SK-N-SH (cell line): ENCODE measurements at regions not wholly inside any gene's neighbourhood (a gene's known extent, or its start where the extent isn't known, plus 50 kb on each side); places are given as distances from the start of the nearest gene placed in this dataset.

Experiments
- CTCF ChIA-PET: fragments of 300-600, 350-600 bp; formaldehyde crosslinking; extraction: SDS; loops from one replicate; lab custom pipeline; 2021; lab: Yijun Ruan, JAX
- POLR2A ChIA-PET: fragments of 350-600 bp; sonication (Branson Sonifier 250); formaldehyde crosslinking; extraction: SDS; loops from one replicate; lab custom pipeline; 2020; ENCODE audit warnings: antibody characterized with exemption, inconsistent platforms; lab: Yijun Ruan, JAX
- DNase-seq: peaks from one replicate; pipeline ENCODE4 v3.0.0; 2012
- H2AFZ ChIP-seq: fragments of 200-600 bp; sonication (generic); 2 replicates; pipeline ENCODE4 v1.8.1; 2016; ENCODE audit warnings: antibody characterized with exemption, mild to moderate bottlenecking, low read depth
- H3F3A ChIP-seq: fragments of 200-600 bp; sonication (generic); replicated peaks from 2 replicates; pipeline ENCODE3; 2016; ENCODE audit warnings: antibody characterized with exemption, mild to moderate bottlenecking; ENCODE audit not compliant: insufficient read depth
- H3K27ac ChIP-seq, 2 experiments: fragments of 200-500 bp in 1 of 2; fragments of 200-600 bp in 1 of 2; sonication (Bioruptor generic) in 1 of 2; sonication (generic), shearing (Covaris generic) in 1 of 2; 2 replicates each; pipeline versions ENCODE4 v1.5.1 to v1.6.1; 2014 to 2016; ENCODE audit warnings: low read depth in 2 of 2, inconsistent platforms in 1 of 2, low read length in 1 of 2, mild to moderate bottlenecking in 1 of 2, mixed read lengths in 1 of 2
- H3K27me3 ChIP-seq: fragments of 200-600 bp; sonication (generic), shearing (Covaris generic); 2 replicates; pipeline ENCODE4 v1.6.1; 2016; ENCODE audit warnings: mixed run types; ENCODE audit not compliant: insufficient read depth
- H3K36me3 ChIP-seq, 2 experiments: fragments of 200-500 bp in 1 of 2; fragments of 200-600 bp in 1 of 2; sonication (Bioruptor generic) in 1 of 2; sonication (generic) in 1 of 2; replicated peaks in 1 of 2; 2 replicates each; pipeline versions ENCODE3 to v1.5.1; 2014 to 2016; ENCODE audit warnings: low read length in 1 of 2, mild to moderate bottlenecking in 1 of 2; ENCODE audit not compliant: insufficient read depth in 2 of 2, control insufficient read depth in 1 of 2
- H3K4me1 ChIP-seq, 2 experiments: fragments of 200-500 bp in 1 of 2; fragments of 200-600 bp in 1 of 2; sonication (Bioruptor generic) in 1 of 2; sonication (generic), shearing (Covaris generic) in 1 of 2; 2 replicates each; pipeline versions ENCODE4 v1.5.1 to v1.6.1; 2014 to 2016; ENCODE audit warnings: low read depth in 1 of 2, low read length in 1 of 2, mixed run types in 1 of 2; ENCODE audit not compliant: insufficient read depth in 2 of 2, control insufficient read depth in 1 of 2
- H3K4me2 ChIP-seq: fragments of 200-600 bp; sonication (generic), shearing (Covaris generic); 2 replicates; pipeline ENCODE4 v1.6.1; 2017; ENCODE audit warnings: mixed run types
- H3K4me3 ChIP-seq, 2 experiments: fragments of 200-500 bp in 1 of 2; fragments of 200-600 bp in 1 of 2; sonication (Bioruptor generic) in 1 of 2; sonication (generic), shearing (Covaris generic) in 1 of 2; 2 replicates each; pipeline versions ENCODE4 v1.5.1 to v1.8.1; 2014 to 2016; ENCODE audit warnings: low read depth in 2 of 2, inconsistent platforms in 1 of 2, low read length in 1 of 2, mild to moderate bottlenecking in 1 of 2, mixed read lengths in 1 of 2, moderate library complexity in 1 of 2
- H3K79me2 ChIP-seq: fragments of 200-600 bp; sonication (generic); 2 replicates; pipeline ENCODE4 v1.8.1; 2017; ENCODE audit warnings: mild to moderate bottlenecking; ENCODE audit not compliant: insufficient read depth
- H3K9ac ChIP-seq: fragments of 200-600 bp; sonication (generic); 2 replicates; pipeline ENCODE4 v1.6.1; 2017; ENCODE audit warnings: mixed run types
- H3K9me2 ChIP-seq: fragments of 200-600 bp; sonication (generic); 2 replicates; pipeline ENCODE4 v1.6.1; 2017; ENCODE audit warnings: mixed run types
- H3K9me3 ChIP-seq: fragments of 200-600 bp; sonication (generic); 2 replicates; pipeline ENCODE4 v1.6.1; 2017; ENCODE audit warnings: mixed run types, mild to moderate bottlenecking, moderate library complexity
- H4K20me1 ChIP-seq: fragments of 200-600 bp; sonication (generic); 2 replicates; pipeline ENCODE4 v1.6.1; 2017; ENCODE audit warnings: mild to moderate bottlenecking, mixed run types; ENCODE audit not compliant: insufficient read depth
- CHD2 ChIP-seq: fragments of 150-350 bp; IDR thresholded peaks from 2 replicates; pipeline ENCODE4 v1.6.1; 2018; ENCODE audit warnings: low read length; ENCODE audit not compliant: partially characterized antibody
- ELF1 ChIP-seq: IDR thresholded peaks from 2 replicates; pipeline ENCODE4 v1.4.0; 2012
- EP300 ChIP-seq, 2 experiments: IDR thresholded peaks; 2 replicates each; pipeline versions ENCODE4 v1.4.0 to v1.6.1; 2012; ENCODE audit warnings: borderline replicate concordance in 1 of 2, low read depth in 1 of 2, low read length in 1 of 2
- FOXJ3 ChIP-seq: sonication (generic); formaldehyde crosslinking; IDR thresholded peaks from 2 replicates; pipeline ENCODE4 v1.5.1; 2020; ENCODE audit warnings: mild to moderate bottlenecking, missing genetic modification reagents
- FOXM1 ChIP-seq: IDR thresholded peaks from 2 replicates; pipeline ENCODE4 v1.4.0; 2012; ENCODE audit warnings: low read depth, mild to moderate bottlenecking
- GABPA ChIP-seq: IDR thresholded peaks from 2 replicates; pipeline ENCODE4 v1.4.0; 2012; ENCODE audit warnings: low read depth, mild to moderate bottlenecking
- GATA2 ChIP-seq: sonication (generic); formaldehyde crosslinking; IDR thresholded peaks from 2 replicates; pipeline ENCODE4 v1.5.0; 2020; ENCODE audit warnings: mild to moderate bottlenecking, missing genetic modification reagents
- JUND ChIP-seq: IDR thresholded peaks from 2 replicates; pipeline ENCODE4 v1.4.0; 2012
- MEF2A ChIP-seq: IDR thresholded peaks from 2 replicates; pipeline ENCODE4 v1.4.0; 2012; ENCODE audit warnings: low read depth, borderline replicate concordance
- MXI1 ChIP-seq: IDR thresholded peaks from 2 replicates; pipeline ENCODE4 v1.6.1; 2012; ENCODE audit warnings: mild to moderate bottlenecking, low read depth, low read length, improper control_type of control experiment
- NFIC ChIP-seq: IDR thresholded peaks from 2 replicates; pipeline ENCODE4 v1.4.0; 2012; ENCODE audit warnings: borderline replicate concordance
- POLR2AphosphoS5 ChIP-seq: IDR thresholded peaks from 2 replicates; pipeline ENCODE4 v1.6.1; 2012; ENCODE audit warnings: low read depth, low read length
- RAD21 ChIP-seq: IDR thresholded peaks from 2 replicates; pipeline ENCODE4 v1.6.1; 2012; ENCODE audit warnings: mild to moderate bottlenecking, low read length
- RFX5 ChIP-seq: IDR thresholded peaks from 2 replicates; pipeline ENCODE4 v1.6.1; 2012; ENCODE audit warnings: mild to moderate bottlenecking, improper control_type of control experiment, low read length
- RXRA ChIP-seq: IDR thresholded peaks from 2 replicates; pipeline ENCODE4 v1.4.0; 2012; ENCODE audit warnings: low read depth, mild to moderate bottlenecking, borderline replicate concordance
- SIN3A ChIP-seq: IDR thresholded peaks from 2 replicates; pipeline ENCODE4 v1.6.1; 2012; ENCODE audit warnings: low read depth, mild to moderate bottlenecking, low read length, moderate library complexity, borderline replicate concordance
- SMC3 ChIP-seq: IDR thresholded peaks from 2 replicates; pipeline ENCODE4 v1.6.1; 2012; ENCODE audit warnings: low read depth, low read length, improper control_type of control experiment
- TCF12 ChIP-seq: IDR thresholded peaks from 2 replicates; pipeline ENCODE4 v1.4.0; 2012
- WGBS: methylation state at CpG from one replicate; pipeline ENCODE4 v1.1.6; 2017; ENCODE audit warnings: low lambda C conversion rate; 5-methylcytosine and 5-hydroxymethylcytosine counted together
- TF ChIP-seq, protein P1 (sequence below): IDR thresholded peaks from 2 replicates; pipeline ENCODE4 v1.4.0; 2012; ENCODE audit warnings: low read depth, borderline replicate concordance
- TF ChIP-seq, protein P2 (sequence below): IDR thresholded peaks from 2 replicates; pipeline ENCODE4 v1.4.0; 2012; ENCODE audit warnings: low read depth
- TF ChIP-seq, protein P3 (sequence below): IDR thresholded peaks from 2 replicates; pipeline ENCODE4 v1.4.0; 2012; ENCODE audit warnings: low read depth, borderline replicate concordance
- TF ChIP-seq, protein P4 (sequence below): IDR thresholded peaks from 2 replicates; pipeline ENCODE4 v1.6.1; 2012; ENCODE audit warnings: mild to moderate bottlenecking, low read depth, low read length, moderate library complexity
- TF ChIP-seq, protein P5 (sequence below): IDR thresholded peaks from 2 replicates; pipeline ENCODE4; 2012
- TF ChIP-seq, protein P6 (sequence below): fragments of 150-350 bp; IDR thresholded peaks from 2 replicates; pipeline ENCODE4 v1.6.1; 2017; ENCODE audit warnings: antibody characterized with exemption, low read length, low read depth, borderline replicate concordance

DNA sequence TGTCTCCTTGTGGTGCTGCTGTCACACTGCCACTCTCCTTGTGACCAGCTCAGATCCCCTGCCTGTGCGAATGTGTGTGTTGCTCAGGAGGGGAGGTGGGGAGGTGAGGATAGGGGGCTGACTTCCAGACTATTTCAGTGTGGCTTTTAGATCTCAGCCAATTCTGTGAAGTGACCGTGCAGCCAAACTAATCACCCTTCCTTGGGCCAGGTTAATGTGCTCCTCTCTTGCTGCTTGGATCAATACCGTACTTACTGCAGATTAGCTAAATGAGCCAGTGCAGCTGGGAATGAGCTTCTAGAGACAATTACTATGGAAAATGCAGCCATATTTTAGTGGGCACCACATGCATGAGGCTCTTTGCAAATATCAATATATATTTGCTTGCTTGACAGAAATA lies 206.0 kb downstream of the MELK start:
- DNase-seq = no peak
- Histone ChIP-seq H3K36me3 (no peaks in the 10 kb centered on the region), H3K9me2 (no peaks in the 10 kb centered on the region), H3K27me3 (peaks cover 22% of the 10 kb centered on the region), H2AFZ (no peak overlapping the region), H3K27ac (no peak overlapping the region), H3K4me2 (no peak overlapping the region), H3K4me1 (no peaks in the 10 kb centered on the region), H4K20me1 (no peaks in the 10 kb centered on the region), H3K9ac (no peak overlapping the region), H3K9me3 (no peaks in the 10 kb centered on the region), H3F3A (no peaks in the 10 kb centered on the region), H3K4me3 (no peak overlapping the region), H3K79me2 (no peaks in the 10 kb centered on the region)
- POLR2A ChIA-PET = no interaction called here
- CTCF ChIA-PET = no interaction called here
- no peak for TF ChIP-seq FOXM1
- no peak for TF ChIP-seq SIN3A
- TF ChIP-seq JUND = no peak
- TF ChIP-seq GABPA = no peak
- TF ChIP-seq MEF2A = no peak
- TF ChIP-seq NFIC = no peak
- no peak for TF ChIP-seq EP300 (IDR thresholded peaks at IDR 0.05; ENCODE audit: borderline replicate concordance in 1 of 2, low read depth in 1 of 2, low read length in 1 of 2)
- TF ChIP-seq POLR2AphosphoS5 = no peak
- no peak for TF ChIP-seq RFX5
- TF ChIP-seq, protein P1, sequence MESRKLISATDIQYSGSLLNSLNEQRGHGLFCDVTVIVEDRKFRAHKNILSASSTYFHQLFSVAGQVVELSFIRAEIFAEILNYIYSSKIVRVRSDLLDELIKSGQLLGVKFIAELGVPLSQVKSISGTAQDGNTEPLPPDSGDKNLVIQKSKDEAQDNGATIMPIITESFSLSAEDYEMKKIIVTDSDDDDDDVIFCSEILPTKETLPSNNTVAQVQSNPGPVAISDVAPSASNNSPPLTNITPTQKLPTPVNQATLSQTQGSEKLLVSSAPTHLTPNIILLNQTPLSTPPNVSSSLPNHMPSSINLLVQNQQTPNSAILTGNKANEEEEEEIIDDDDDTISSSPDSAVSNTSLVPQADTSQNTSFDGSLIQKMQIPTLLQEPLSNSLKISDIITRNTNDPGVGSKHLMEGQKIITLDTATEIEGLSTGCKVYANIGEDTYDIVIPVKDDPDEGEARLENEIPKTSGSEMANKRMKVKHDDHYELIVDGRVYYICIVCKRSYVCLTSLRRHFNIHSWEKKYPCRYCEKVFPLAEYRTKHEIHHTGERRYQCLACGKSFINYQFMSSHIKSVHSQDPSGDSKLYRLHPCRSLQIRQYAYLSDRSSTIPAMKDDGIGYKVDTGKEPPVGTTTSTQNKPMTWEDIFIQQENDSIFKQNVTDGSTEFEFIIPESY = no peak
- no peak for TF ChIP-seq FOXJ3
- no peak for TF ChIP-seq MXI1
- no peak for TF ChIP-seq CHD2
- TF ChIP-seq, protein P2, sequence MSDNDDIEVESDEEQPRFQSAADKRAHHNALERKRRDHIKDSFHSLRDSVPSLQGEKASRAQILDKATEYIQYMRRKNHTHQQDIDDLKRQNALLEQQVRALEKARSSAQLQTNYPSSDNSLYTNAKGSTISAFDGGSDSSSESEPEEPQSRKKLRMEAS = no peak
- WGBS = 81% methylated on average over 3 of the region's 3 CpGs

DNA sequence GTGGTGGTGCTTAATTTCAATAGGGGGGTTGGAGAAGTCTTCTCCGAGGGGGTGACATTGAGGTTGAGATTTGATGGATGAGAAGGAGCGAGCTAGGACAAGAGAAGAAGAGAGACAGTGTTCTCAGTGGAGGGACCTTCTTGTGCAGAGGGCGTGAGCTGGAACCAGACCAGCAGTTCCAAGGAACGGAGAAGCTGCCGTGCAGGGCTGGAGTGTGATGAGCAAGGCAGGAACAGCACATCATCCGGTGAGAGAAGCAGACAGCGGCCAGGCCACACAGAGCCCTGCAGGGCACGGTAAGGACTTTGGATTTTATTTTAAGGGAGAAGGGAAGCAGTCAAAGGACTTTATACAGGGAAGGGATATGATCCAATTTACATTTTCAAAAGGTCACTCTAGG lies 206.9 kb downstream of the MELK start:
- no peaks in the 10 kb centered on the region for H4K20me1 ChIP-seq
- H3K27ac ChIP-seq = no peak overlapping the region
- no peak overlapping the region for H3K4me3 ChIP-seq
- no peak for DNase-seq
- no peak overlapping the region for H2AFZ ChIP-seq
- H3K9ac ChIP-seq = no peak overlapping the region
- H3K4me2 ChIP-seq = no peak overlapping the region
- 58% methylated on average over 8 of the region's 8 CpGs for WGBS
- H3K9me2 ChIP-seq = no peaks in the 10 kb centered on the region
- H3K9me3 ChIP-seq = no peaks in the 10 kb centered on the region
- no peaks in the 10 kb centered on the region for H3K79me2 ChIP-seq
- ChIA-PET POLR2A (no interaction called here), CTCF (no interaction called here)
- peaks cover 22% of the 10 kb centered on the region for H3K27me3 ChIP-seq
- H3K36me3 ChIP-seq = no peaks in the 10 kb centered on the region
- H3K4me1 ChIP-seq = no peaks in the 10 kb centered on the region
- H3F3A ChIP-seq = no peaks in the 10 kb centered on the region
- no peak for TF ChIP-seq GATA2 (CRISPR knock-in tag)
- TF ChIP-seq TCF12 = no peak
- TF ChIP-seq, protein P3, sequence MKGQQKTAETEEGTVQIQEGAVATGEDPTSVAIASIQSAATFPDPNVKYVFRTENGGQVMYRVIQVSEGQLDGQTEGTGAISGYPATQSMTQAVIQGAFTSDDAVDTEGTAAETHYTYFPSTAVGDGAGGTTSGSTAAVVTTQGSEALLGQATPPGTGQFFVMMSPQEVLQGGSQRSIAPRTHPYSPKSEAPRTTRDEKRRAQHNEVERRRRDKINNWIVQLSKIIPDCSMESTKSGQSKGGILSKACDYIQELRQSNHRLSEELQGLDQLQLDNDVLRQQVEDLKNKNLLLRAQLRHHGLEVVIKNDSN = no peak
- TF ChIP-seq, protein P4, sequence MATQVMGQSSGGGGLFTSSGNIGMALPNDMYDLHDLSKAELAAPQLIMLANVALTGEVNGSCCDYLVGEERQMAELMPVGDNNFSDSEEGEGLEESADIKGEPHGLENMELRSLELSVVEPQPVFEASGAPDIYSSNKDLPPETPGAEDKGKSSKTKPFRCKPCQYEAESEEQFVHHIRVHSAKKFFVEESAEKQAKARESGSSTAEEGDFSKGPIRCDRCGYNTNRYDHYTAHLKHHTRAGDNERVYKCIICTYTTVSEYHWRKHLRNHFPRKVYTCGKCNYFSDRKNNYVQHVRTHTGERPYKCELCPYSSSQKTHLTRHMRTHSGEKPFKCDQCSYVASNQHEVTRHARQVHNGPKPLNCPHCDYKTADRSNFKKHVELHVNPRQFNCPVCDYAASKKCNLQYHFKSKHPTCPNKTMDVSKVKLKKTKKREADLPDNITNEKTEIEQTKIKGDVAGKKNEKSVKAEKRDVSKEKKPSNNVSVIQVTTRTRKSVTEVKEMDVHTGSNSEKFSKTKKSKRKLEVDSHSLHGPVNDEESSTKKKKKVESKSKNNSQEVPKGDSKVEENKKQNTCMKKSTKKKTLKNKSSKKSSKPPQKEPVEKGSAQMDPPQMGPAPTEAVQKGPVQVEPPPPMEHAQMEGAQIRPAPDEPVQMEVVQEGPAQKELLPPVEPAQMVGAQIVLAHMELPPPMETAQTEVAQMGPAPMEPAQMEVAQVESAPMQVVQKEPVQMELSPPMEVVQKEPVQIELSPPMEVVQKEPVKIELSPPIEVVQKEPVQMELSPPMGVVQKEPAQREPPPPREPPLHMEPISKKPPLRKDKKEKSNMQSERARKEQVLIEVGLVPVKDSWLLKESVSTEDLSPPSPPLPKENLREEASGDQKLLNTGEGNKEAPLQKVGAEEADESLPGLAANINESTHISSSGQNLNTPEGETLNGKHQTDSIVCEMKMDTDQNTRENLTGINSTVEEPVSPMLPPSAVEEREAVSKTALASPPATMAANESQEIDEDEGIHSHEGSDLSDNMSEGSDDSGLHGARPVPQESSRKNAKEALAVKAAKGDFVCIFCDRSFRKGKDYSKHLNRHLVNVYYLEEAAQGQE = no peak
- TF ChIP-seq ELF1 = no peak
- TF ChIP-seq, protein P5, sequence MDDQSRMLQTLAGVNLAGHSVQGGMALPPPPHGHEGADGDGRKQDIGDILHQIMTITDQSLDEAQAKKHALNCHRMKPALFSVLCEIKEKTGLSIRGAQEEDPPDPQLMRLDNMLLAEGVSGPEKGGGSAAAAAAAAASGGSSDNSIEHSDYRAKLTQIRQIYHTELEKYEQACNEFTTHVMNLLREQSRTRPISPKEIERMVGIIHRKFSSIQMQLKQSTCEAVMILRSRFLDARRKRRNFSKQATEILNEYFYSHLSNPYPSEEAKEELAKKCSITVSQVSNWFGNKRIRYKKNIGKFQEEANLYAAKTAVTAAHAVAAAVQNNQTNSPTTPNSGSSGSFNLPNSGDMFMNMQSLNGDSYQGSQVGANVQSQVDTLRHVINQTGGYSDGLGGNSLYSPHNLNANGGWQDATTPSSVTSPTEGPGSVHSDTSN = no peak
- TF ChIP-seq, protein P6, sequence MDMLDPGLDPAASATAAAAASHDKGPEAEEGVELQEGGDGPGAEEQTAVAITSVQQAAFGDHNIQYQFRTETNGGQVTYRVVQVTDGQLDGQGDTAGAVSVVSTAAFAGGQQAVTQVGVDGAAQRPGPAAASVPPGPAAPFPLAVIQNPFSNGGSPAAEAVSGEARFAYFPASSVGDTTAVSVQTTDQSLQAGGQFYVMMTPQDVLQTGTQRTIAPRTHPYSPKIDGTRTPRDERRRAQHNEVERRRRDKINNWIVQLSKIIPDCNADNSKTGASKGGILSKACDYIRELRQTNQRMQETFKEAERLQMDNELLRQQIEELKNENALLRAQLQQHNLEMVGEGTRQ = no peak
- no peak for TF ChIP-seq SIN3A
- TF ChIP-seq RXRA = no peak
- no peak for TF ChIP-seq SMC3
- no peak for TF ChIP-seq RAD21
